ENCODE measurements at regions not wholly inside any gene's neighbourhood (a gene's known extent, or its start where the extent isn't known, plus 50 kb on each side); places are given as distances from the start of the nearest gene placed in this dataset.
"Not testable (repeated sequence)": the region's sequence is repeated elsewhere in the genome, so short reads cannot be mapped to it uniquely, and the experiment has no call there.

DNA sequence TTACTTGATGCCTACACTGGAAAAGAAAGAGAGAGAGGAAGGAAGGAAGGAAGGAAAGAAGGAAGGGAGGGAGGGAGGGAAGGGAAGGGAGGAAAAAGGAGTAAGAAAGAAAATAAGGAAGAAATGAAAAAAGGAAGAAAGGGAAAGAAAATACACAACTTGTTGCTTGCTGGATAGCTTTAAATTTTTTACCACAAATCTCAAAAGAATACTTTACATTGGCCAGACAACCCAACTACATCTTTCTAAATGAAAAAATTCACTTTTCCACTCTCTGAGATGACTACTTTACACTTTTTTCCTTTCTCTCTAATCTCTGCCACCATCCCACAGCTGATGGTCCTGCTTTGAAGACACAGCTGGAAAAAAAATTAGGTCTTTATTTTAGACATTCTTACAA is 228.9 kb upstream of the FAM78B start:
- no peak for DNase-seq

DNA sequence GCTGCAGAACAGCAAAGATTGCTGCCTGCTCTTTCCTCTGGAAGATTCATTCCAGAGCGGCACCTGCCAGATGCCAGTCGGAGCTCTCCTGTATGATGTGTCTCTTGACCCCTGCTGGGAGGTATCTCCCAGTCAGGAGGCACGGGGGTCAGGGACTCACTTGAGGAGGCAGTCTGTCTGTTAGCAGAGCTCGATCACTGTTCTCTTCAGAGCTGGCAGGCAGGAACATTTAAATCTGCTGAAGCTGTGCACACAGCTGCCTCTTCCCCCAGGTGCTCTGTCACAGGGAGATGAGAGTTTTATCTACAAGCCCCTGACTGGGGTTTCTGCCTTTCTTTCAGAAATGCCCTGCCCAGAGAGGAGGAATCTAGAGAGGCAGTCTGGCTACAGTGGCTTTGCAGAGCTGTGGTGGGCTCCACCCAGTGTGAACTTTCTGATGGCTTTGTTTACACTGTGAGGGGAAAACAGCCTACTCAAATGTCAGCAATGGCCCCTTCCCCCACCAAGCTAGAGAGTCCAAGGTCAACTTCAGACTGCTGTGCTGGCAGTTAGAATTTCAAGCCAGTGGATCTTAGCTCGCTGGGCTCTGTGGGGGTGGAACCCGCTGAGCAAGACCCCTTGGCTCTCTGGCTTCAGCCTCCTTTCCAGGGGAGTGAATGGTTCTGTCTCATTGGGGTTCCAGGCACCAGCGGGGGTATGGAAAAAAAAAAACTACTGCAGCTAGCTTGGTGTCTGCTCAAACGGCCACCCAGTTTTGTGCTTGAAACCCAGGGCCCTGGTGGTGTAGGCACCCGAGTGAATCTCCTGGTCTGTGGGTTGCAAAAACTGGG is 242.7 kb upstream of the FAM78B start:
- not testable (repeated sequence) for DNase-seq

DNA sequence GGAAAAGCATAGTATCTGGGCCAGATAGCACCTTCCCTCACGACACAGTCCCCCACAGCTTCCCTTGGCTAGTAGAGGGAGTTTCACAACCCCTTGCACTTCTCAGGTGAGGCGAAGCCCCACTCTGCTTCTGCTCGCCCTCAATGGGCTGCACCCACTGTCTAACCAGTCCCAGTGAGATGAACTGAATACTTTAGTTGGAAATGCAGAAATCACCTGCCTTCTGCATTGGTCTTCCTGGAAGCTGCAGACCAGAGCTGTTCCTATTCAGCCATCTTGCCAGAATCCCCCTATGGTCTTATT is 243.2 kb upstream of the FAM78B start:
- DNase-seq: no peak

DNA sequence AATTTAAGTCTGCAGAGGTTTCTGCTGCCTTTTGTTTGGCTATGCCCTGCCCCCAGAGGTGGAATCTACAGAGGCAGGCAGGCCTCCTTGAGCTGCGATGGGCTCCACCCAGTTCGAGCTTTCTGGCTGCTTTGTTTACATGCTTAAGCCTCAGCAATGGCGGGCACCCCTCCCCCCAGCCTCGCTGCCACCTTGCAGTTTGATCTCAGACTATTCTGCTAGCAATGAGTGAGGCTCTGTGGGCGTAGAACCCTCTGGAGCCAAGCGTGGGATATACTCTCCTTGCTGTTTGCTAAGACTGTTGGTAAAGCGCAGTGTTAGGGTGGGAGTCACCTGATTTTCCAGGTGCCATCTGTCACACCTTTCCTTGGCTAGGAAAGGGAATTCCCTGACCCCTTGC is 250.0 kb upstream of the FAM78B start:
- DNase-seq: not testable (repeated sequence)

DNA sequence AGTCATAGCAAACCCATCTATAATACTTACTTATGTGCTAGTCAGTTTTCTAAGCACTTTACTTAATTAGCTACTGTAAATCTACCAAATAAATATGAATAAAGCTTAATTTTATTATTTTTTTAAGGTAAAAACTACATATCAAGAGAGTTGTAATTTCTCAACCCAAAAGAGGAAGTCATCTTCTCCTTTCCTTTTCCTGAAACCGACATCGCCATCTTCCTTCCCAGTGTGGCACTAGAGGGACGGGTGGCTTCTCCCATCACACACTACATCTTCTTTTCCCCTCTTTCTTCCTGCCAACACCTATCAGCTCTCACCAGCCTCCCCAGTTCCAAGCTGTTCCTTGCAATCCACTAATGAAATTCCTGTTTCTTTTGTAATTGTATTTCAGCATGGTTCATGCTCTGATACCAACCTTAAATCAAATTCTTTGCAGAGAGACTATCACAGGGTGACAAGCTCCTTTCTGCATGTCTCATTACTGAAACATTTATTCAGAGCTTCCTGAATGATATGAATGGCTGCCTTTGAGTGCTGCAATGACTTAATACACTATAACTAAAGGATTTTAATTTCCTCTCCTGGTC is 251.6 kb upstream of the FAM78B start:
- DNase-seq: no peak

DNA sequence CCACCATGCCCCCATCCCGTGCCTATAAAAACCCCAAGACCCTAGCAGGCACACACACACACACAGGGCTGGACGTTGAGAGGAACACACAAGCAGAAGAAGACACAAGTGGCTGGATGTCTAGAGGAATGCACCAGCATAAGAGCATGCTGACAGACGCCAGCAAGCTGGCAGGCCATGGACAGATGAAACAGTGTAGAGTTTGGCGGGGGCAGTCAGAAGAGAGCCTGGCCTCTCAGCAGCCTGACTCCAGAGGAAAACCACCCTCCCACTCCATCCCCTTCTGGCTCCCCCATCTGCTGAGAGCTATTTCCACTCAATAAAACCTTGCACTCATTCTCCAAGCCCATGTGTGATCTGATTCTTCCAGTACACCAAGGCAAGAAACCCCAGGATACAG is 255.8 kb upstream of the FAM78B start:
- not testable (repeated sequence) for DNase-seq

DNA sequence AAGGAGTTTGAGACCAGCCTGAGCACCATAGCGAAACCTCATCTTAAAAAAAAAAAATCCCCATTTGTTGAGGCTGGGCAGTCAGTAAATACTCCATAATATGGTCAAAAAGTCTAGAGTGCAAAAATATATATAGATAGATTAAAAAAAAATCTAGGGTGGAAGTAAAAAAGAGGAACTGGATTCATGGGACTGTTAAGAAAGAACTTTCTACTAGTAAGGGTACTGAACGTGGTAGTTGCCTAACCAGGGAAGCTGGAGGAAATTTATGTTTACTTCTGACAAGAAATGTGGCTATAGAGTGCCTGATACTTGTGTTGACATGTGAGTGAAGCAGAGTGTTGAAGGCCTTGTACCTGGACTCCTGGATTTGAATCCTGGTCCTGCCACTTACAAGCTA is 265.9 kb upstream of the FAM78B start:
- no peak for DNase-seq

DNA sequence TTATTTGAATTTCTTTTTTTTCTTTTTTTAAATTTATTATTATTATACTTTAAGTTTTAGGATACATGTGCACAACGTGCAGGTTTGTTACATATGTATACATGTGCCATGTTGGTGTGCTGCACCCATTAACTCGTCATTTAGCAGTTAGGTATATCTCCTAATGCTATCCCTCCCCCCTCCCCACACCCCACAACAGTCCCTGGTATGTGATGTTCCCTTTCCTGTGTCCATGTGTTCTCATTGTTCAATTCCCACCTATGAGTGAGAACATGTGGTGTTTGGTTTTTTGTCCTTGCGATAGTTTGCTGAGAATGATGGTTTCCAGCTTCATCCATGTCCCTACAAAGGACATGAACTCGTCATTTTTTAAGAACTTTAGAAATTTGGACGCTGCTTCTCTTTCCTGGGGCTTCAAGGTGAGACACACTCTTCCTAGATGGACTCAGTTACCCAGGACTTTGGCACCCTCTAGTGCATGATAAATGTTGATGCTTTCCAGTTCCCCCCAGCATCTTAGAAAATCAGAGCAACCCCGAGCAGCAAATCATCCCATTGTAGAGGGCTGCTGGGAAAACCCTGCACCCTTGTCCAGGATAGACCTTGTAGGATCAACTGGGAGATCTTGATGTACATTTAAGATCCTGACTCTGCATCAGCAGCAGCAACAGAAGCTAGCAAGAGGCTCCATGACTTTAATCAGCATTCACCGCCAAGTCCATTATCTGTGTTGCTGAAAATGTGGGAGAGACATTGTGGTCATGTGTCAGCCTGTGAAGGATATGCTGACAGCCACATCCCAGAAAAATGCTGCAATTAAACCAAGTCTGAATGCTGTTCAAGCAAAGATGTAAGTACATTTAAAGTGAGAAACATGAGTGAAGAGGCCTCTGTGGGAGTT is 266.9 kb upstream of the FAM78B start:
- DNase-seq: peak; percentile 9

DNA sequence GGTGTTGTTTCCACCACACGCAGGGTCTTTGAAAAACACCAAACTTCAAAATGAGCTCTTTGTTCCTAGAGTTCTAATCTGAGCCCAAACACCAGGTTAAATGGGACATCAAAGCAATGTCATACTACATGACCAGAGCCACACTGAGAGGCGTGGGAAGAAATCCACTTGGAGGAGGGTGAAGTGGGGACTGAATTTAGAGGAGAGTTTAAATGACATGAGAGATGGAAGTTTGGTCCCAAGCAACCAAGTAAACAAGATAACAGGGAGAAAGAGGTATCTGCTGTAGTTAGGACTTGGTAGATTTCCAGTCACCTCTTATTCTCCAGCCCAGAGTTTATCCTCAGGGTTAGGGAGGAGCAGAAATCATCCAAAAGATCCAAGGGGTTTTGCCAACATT is 290.9 kb upstream of the FAM78B start:
- no peak for DNase-seq

DNA sequence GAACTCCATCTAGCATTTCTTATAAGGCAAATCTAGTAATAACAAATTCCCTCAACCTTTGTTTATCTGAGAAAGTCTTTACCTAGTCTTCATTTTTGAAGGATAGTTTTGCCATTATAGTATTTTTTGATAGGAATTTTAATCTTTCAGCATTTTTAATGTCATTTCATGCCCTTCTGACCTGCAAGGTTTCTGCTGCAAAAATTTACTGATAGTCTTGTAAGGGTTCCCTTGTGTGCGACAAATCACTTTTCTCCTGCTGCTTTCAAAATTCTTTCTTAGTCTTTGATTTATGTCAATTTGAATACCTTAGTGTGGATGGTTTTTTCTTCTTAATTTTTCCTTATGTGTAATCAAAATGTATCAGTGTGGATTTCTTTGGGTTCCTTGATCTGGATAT is 297.5 kb upstream of the FAM78B start:
- DNase-seq: no peak

DNA sequence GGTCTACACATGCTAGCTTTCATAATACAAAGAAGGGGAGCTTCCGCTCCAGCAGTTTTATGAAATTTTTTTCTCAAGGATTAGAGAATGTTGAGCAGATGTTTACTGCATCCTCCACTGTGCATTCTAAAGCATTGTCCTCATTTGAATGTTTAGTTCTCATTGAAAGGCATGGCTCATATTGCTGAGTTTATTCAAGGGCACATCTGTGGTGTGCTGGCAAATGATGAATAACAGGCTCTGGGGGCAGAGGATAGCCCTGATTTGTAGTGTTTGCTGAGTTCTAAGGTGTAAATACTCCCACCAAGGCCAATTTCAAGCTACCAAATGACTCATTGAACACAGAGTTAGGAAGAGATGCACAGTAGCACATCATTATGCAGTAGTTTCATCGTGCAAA is 303.2 kb upstream of the FAM78B start:
- DNase-seq: no peak

DNA sequence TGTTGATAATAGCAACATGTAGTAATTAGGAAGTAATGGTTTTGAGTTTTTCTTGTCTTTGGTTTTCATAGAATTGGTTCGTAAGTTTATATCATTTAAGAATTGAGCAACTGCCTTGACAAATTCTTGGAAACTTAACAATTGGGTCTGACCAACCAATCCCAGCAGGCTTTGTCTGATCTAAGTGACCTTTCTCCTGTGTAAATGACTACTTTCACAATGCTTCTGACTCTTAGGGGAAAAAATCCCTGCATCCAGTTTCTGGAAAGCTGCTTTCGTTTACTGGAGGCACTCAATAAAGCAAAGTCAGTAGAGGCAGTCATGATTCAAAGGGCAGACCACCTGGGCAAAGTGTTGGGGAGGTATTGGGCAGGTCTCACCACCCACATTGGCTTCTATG is 303.6 kb upstream of the FAM78B start:
- no peak for DNase-seq

DNA sequence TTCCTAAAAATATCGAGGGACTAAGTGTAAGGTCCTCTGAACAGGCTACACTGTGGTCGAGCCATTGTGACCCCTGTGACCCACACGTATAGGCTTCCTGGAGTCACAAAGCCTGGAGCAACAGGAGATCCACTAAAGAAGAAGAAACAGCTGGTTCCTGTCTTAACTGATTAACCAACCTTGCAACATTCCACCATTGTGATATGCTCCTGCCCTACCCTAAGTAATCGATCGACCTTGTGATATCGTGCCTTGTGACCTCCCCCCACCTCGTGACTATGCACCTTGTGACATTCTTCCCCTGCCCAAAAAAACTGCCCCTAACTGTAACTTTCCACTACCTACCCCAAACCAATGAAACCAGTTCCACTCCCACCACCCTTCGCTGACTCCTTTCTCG is 304.6 kb upstream of the FAM78B start:
- no peak for DNase-seq

DNA sequence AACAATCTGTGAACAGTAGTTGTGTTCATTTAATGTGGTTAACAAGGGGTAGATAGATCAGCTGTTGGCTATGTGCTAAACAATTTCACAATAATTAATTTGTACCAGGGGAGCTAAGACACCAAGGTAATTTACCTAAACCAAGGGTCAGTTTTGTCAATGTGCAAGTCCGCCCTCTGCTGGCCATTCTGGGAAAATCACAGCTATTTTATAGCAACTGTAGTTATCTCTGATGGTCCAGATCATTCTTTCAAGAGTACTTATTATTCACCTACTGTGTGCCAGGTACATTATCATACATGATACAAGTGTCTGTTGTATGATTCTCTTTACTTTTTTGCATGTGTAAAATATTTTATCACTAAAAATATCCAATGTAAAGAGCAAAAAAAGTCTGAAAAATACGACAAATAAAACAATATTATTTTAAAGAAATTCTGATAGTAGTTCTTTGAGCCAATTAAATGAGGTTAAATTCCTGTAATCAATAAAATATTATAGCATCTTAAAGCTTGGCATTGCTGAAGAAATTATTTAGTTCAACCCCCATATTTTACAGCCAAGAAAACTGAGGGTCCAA is 312.3 kb upstream of the FAM78B start:
- DNase-seq: peak; percentile 18

DNA sequence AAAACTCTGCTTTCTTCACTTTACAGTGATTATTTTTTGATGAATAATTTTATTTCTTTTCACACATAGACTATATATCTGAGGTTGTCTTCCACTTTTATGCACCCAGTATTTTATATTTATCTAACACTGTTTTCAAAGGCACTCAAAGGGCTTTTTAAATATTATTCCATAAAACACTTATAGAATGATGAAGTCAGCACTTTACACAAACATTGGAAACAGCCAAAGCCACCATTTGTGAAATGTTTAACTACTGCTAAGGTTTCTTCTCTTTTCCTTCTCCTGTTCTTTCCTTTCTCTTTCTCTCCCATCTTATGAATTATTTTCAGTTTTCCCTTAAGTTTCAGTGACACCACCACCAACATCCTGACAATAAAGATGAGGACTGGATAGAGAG is 317.7 kb upstream of the FAM78B start:
- DNase-seq: no peak

DNA sequence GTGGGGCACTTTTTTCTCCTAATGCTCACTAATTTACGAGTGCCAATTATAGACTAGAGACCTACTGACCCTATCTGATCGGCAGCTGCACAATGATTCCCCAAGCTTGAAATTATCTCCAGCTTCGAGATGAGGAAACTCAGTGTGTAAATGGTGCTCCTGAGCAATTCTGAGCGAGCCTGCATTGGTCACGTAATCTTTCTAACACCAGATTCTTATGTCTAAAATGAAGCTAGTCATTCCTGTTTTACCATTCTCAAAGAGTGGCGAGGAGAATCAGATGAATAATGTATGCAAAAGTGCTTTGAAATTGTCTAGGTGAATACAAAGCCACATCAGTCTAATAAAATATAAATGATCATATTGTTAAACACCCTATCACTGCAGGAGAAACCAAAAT is 318.1 kb upstream of the FAM78B start:
- DNase-seq: no peak

DNA sequence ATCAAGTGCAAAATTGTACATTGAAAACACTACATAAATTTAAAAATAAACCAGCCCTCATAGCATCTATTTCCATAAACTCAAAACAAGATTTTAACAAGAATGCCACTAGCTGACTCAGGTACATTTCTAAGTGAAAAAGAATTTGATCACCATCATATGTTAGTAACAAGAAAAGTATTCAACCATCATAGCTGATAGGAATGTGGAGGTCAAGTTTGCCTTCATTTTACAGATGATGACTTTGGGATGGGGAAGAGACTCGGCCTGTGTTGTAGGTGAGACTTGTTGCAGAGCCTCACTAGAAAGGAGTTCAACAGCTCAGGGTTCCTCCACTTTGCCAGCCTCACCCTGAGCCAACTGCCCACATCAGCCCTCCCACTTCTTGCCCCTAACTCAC is 318.8 kb upstream of the FAM78B start:
- DNase-seq: peak; percentile 72

DNA sequence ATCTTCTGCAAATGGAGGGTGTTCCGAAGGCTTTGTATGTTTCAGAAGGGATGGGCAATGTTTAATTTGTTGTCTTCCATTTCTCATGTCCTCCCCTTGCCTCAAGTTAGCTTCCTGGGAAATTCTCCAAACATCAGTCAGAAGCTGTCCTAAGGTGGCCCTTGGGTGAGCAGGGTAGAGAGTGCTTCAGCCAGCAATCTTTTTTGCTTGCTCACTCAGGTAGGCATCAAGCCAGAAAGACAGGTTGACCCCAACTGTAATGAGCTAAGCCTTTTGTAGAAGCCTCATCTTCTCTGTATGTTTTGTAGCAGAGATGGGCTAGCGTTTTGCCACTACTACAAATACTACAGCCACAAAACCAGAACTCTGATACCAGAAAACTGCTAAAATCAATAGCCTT is 321.5 kb upstream of the FAM78B start:
- no peak for DNase-seq

DNA sequence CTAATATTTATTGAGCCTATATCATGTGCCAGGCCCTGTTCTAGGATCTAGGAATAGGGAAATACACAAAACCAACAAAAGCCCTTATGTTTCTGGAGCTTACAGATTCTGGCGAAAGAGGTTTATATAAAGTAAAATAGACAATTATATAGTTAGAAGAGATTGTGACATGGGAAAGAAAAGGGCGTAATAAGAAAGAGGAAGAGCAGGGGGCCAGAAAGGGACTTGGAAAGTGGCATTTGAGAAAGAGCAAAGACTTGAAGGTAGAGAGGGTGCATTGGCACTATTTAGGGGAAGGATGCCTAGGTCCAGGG is 322.5 kb upstream of the FAM78B start:
- no peak for DNase-seq

DNA sequence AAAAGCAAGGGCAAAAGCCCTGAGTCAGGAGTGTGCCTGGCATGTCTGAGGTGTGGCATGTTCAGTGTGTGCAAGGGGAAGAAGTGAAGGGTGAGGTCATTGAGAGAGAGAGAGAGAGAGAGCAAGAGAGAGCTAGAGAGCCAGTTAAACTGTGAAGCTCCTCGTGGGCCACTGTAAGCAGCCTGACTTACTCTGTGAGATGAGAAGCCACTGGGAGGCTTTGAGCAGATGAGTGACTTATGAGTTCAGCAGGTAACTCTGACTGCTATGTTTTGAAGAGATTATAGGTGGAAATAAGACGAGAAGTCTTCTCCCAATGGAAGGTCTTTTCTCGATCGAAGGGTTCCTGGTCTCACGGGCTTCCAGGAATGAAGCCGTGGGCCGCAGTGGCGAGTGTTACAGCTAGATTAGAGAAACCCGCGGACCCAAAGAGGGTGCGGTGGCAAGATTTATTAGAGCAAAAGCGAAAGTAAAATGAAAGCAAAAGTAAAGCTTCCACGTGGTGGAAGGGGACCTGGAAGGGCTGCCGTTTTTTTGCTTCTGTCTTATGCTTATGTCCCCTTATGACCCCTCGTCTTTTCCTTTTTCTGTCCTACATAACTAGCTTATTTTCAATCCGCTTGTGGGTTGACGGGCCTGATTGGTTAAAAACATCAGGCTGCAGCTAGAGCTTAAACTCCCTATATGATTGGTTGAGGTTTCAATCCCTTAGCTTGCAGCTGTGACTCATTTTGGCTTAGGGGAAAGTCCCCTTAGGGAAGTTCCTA is 323.1 kb upstream of the FAM78B start:
- DNase-seq: peak; percentile 54

DNA sequence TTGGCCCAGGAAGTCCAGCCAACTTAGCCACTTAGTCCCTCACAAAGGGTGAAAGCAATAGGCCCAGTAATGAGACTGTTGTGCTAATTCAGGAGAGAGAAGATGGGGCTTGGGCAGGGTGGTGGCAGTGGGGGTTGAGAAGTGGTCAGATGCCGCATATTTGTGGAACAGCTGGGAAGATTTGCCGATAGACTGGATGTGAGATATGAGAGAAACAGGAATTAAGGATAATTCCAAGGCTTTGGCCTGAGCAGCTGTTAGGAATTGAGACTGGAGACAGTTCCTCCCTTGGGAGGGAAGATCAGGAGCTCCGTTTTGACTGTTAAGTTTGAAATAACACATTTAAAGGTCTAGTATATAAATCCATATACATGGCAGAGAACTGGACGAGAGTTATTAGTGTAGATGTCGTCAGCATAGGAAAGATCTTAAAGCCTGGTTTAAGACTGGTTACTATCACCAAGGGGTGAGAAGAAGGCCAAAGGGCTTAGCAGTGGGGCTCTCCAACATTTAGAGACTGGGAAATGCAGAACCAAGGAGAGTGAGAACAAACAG is 323.7 kb upstream of the FAM78B start:
- DNase-seq: no peak

DNA sequence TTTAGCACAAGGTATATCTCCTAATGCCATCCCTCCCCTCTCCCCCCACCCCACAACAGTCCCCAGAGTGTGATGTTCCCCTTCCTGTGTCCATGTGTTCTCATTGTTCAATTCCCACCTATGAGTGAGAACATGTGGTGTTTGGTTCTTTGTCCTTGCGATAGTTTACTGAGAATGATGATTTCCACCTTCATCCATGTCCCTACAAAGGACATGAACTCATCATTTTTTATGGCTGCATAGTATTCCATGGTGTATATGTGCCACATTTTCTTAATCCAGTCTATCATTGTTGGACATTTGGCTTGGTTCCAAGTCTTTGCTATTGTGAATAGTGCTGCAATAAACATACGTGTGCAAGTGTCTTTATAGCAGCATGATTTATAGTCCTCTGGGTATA is 327.0 kb upstream of the FAM78B start:
- DNase-seq: not testable (repeated sequence)

DNA sequence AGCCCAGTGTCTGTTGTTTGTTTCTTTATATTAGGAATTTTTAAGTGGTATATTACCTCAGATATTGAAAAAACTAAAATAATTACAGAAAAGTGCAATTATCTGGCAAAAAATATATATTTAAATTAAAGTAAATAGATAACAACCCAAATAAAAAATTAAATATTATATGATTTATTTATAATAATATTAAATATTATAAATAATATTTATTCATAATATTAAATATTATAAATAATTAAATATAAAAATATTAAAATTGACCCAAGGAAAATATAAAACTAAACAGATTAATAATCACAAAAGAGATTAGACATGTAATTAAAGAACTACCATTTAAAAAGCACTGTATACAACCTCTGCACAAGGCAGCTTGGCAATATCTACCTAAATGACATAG is 331.9 kb upstream of the POGK start:
- no peak for DNase-seq
